ENCODE measurements at regions not wholly inside any gene's neighbourhood (a gene's known extent, or its start where the extent isn't known, plus 50 kb on each side); places are given as distances from the start of the nearest gene placed in this dataset.
A peak's percentile ranks its signal among the peaks of the same experiment; 100 is the strongest.
"Not testable (repeated sequence)": the region's sequence is repeated elsewhere in the genome, so short reads cannot be mapped to it uniquely, and the experiment has no call there.

- Mint-ChIP-seq H3K36me3 (no peaks in the 10 kb centered on the region), H3K27ac (no peak overlapping the region), H3K4me3 (no peak overlapping the region), H3K4me1 (no peaks in the 10 kb centered on the region), H3K9me3 (peaks cover 18% of the 10 kb centered on the region)
- DNase-seq (ENCODE audit: low spot score in 2 of 2) (no peak), ATAC-seq (no peak)
Measured at GRCh38 chr21:27550287-27550686, 583.4 kb upstream of the ADAMTS5 start.

GRCh38 chr21:27548486-27548885 is 581.6 kb upstream of the ADAMTS5 start:
- Mint-ChIP-seq H3K36me3 (no peaks in the 10 kb centered on the region), H3K4me1 (no peaks in the 10 kb centered on the region), H3K4me3 (no peak overlapping the region), H3K27ac (no peak overlapping the region), H3K9me3 (peaks cover 15% of the 10 kb centered on the region)
- DNase-seq (ENCODE audit: low spot score in 2 of 2) (no peak), ATAC-seq (no peak)

- no peaks in the 10 kb centered on the region for H3K36me3 Mint-ChIP-seq
- no peak overlapping the region for H3K4me3 Mint-ChIP-seq
- H3K4me1 Mint-ChIP-seq, result no peaks in the 10 kb centered on the region
- no peak for DNase-seq (ENCODE audit: low spot score in 2 of 2)
- ATAC-seq, result no peak
- H3K9me3 Mint-ChIP-seq, result peaks cover 13% of the 10 kb centered on the region
- H3K27ac Mint-ChIP-seq, result no peak overlapping the region
Measured at GRCh38 chr21:27545754-27546349, 579.0 kb upstream of the ADAMTS5 start.

- not testable (repeated sequence) for ATAC-seq; H3K4me1 Mint-ChIP-seq; DNase-seq (ENCODE audit: low spot score in 2 of 2); H3K36me3 Mint-ChIP-seq; H3K9me3 Mint-ChIP-seq; H3K27ac Mint-ChIP-seq; H3K4me3 Mint-ChIP-seq
Measured at GRCh38 chr21:27542126-27542525, 575.2 kb upstream of the ADAMTS5 start.

DNA sequence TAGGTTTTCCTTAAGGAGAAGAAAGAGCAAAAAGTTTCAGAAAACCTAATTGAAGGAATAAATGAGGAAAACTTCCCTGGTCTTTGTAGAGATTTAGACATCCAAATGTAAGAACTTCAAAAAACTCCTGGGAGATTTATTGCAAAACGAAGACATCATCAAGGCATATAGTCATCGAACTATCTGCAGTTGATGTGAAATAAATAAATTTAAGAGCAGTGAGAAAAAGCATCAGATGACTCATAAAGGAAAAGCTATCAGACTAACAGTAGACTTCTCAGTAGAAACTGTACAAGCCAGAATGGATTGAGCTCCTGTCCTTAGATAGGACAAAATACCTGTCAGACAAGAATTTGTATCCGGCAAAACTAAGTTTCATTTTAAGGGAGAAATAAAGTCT is 569.4 kb upstream of the ADAMTS5 start:
- H3K9me3 Mint-ChIP-seq, result peaks cover 6% of the 10 kb centered on the region
- H3K27ac Mint-ChIP-seq, result no peak overlapping the region
- H3K4me1 Mint-ChIP-seq, result no peaks in the 10 kb centered on the region
- no peak overlapping the region for H3K4me3 Mint-ChIP-seq
- ATAC-seq (no peak), DNase-seq (ENCODE audit: low spot score in 2 of 2) (no peak)
- no peaks in the 10 kb centered on the region for H3K36me3 Mint-ChIP-seq

DNA sequence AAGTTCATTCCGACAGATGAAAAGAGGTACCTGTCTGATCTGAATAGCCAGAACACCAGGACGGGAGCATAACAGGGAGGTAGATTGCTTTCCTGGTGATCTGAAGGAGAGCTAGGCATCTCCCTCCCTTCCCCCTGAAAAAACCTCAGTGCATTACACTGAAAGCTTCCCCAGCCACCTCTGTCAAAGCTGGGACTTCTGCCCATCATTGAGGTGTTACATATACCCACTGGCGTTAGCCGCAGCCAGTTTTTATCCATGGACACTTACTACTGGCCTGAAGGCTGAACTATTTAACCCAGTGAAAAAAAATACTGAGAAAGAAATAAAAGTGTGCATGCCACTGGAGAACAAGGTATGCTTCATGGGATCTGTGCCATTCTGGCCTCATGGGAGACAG is 568.3 kb upstream of the ADAMTS5 start:
- ATAC-seq (no peak), DNase-seq (ENCODE audit: low spot score in 2 of 2) (no peak)
- Mint-ChIP-seq H3K36me3 (no peaks in the 10 kb centered on the region), H3K4me1 (no peaks in the 10 kb centered on the region), H3K27ac (no peak overlapping the region), H3K4me3 (no peak overlapping the region), H3K9me3 (peaks cover 3% of the 10 kb centered on the region)

DNA sequence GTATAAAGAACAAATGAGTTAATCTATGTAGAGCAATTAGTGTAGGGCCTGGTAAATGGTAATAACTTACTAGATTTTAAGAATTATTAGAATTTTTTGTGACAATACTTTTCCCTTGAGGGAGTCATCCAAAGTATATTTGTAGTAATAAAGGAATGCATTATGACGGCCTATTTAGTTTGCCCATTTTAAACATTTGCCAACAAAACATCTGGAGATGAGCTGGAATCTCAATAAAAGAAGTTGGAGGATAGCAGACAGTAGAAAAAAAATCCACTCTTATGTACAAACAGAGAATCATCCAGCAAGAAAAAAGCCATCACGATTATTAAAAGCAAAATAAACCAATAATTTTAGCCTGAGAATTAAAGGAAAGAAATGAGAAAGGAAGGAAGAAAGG is 567.3 kb upstream of the ADAMTS5 start:
- no peak for DNase-seq (ENCODE audit: low spot score in 2 of 2)
- Mint-ChIP-seq H3K9me3 (peaks cover 5% of the 10 kb centered on the region), H3K4me3 (no peak overlapping the region), H3K4me1 (no peaks in the 10 kb centered on the region), H3K27ac (no peak overlapping the region), H3K36me3 (no peaks in the 10 kb centered on the region)
- ATAC-seq, result no peak

DNA sequence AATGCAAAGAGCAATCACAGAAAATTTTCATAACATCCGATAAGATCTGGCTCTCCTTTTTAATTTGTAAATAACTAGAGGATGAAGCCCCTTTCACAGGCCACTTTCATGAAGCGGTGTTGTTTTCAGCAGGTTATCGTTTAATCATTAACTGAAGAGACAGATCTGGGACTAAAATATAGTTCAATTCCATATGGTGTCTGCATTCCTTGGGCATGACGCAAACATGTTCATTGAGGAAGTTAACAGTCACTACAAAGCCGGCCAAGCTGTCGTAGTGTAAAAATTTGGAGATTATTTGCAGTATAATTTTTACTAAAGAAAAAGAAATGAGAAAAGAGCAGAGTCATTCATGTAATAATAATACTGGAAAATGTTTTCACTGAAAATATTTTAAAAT is 565.2 kb upstream of the ADAMTS5 start:
- no peak for DNase-seq (ENCODE audit: low spot score in 2 of 2)
- no peak overlapping the region for H3K27ac Mint-ChIP-seq
- H3K4me1 Mint-ChIP-seq, result no peaks in the 10 kb centered on the region
- H3K36me3 Mint-ChIP-seq, result no peaks in the 10 kb centered on the region
- peaks cover 14% of the 10 kb centered on the region for H3K9me3 Mint-ChIP-seq
- no peak overlapping the region for H3K4me3 Mint-ChIP-seq
- ATAC-seq, result no peak

- Mint-ChIP-seq H3K9me3 (peaks cover 18% of the 10 kb centered on the region), H3K27ac (no peak overlapping the region), H3K4me3 (no peak overlapping the region), H3K36me3 (no peaks in the 10 kb centered on the region), H3K4me1 (no peaks in the 10 kb centered on the region)
- DNase-seq (ENCODE audit: low spot score in 2 of 2), result no peak
- ATAC-seq, result no peak
Measured at GRCh38 chr21:27528697-27529096, 561.8 kb upstream of the ADAMTS5 start.

GRCh38 chr21:27526451-27526850 is 559.6 kb upstream of the ADAMTS5 start:
- ATAC-seq, result no peak
- Mint-ChIP-seq H3K36me3 (no peaks in the 10 kb centered on the region), H3K9me3 (peaks cover 18% of the 10 kb centered on the region), H3K4me1 (no peaks in the 10 kb centered on the region), H3K4me3 (no peak overlapping the region), H3K27ac (no peak overlapping the region)
- DNase-seq (ENCODE audit: low spot score in 2 of 2), result no peak

GRCh38 chr21:27525780-27526179 is 558.9 kb upstream of the ADAMTS5 start:
- H3K4me3 Mint-ChIP-seq, result no peak overlapping the region
- DNase-seq (ENCODE audit: low spot score in 2 of 2) (no peak), ATAC-seq (no peak)
- no peaks in the 10 kb centered on the region for H3K36me3 Mint-ChIP-seq
- H3K9me3 Mint-ChIP-seq, result peaks cover 18% of the 10 kb centered on the region
- H3K27ac Mint-ChIP-seq, result no peak overlapping the region
- H3K4me1 Mint-ChIP-seq, result no peaks in the 10 kb centered on the region

DNA sequence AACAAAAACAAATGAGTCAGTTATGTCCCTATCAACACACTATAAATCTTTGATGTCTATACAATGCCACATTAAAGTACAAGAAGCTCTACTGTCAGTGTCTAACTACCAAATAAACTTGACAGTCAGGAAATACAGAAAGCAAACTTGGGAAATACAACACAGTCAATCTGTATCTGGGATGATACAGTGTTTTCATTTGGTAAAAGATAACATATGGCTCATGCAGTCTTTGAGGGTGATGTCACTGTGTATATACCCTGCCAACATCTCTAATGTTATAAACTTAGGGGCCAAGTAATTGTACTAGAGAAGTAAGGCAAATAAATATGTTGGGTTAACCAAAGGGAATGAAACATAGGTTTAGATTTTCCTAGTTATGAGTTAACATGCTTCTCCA is 552.5 kb upstream of the ADAMTS5 start:
- H3K4me3 Mint-ChIP-seq, result no peak overlapping the region
- peaks cover 8% of the 10 kb centered on the region for H3K9me3 Mint-ChIP-seq
- H3K27ac Mint-ChIP-seq, result no peak overlapping the region
- no peak for DNase-seq (ENCODE audit: low spot score in 2 of 2)
- ATAC-seq, result no peak
- H3K36me3 Mint-ChIP-seq, result no peaks in the 10 kb centered on the region
- H3K4me1 Mint-ChIP-seq, result no peaks in the 10 kb centered on the region

GRCh38 chr21:27517177-27517576 is 550.3 kb upstream of the ADAMTS5 start:
- H3K4me1 Mint-ChIP-seq; H3K9me3 Mint-ChIP-seq; H3K27ac Mint-ChIP-seq; ATAC-seq; H3K4me3 Mint-ChIP-seq; H3K36me3 Mint-ChIP-seq; DNase-seq (ENCODE audit: low spot score in 2 of 2): not testable (repeated sequence)

- Mint-ChIP-seq H3K36me3 (no peaks in the 10 kb centered on the region), H3K27ac (no peak overlapping the region), H3K4me1 (no peaks in the 10 kb centered on the region), H3K4me3 (no peak overlapping the region), H3K9me3 (peaks cover 15% of the 10 kb centered on the region)
- no peak for DNase-seq (ENCODE audit: low spot score in 2 of 2)
- ATAC-seq, result no peak
Measured at GRCh38 chr21:27515676-27516075, 548.8 kb upstream of the ADAMTS5 start.

DNA sequence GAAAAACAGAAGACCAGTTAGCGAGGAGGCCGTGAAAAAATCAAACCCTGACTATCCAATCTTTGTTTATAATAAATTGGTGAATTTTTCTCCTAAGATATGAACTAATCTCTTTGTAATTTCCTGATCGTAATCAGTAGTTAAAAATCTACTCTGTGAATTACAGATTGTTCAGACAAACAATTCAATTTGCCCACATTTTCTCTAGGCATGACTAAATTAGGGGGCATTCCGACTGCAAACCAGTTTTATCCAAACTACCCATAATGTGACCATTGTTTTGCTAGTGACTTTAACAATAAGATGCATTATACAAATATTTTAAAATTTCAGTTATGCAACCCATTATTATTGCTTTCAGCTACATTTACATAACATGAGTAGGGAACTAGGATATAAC is 546.9 kb upstream of the ADAMTS5 start:
- no peaks in the 10 kb centered on the region for H3K4me1 Mint-ChIP-seq
- H3K36me3 Mint-ChIP-seq, result no peaks in the 10 kb centered on the region

DNA sequence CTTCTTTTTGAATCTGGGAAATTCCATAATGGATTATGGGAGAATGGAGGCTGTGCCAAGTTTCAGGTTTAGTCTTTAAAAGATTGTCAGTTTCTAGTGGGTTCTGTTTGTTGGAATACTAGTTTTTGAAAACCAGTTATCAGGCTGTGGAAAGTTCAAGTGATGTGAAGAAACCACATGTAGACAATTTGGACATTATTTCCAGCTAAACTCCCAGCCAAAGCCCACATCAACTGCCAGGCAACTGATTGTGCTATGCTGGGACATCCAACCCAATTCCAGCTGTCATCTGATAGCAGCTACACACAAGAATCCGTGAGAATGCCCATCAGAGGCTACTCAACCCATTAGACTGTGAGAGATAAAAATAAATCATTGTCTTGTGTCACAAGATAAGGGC is 546.1 kb upstream of the ADAMTS5 start:
- DNase-seq (ENCODE audit: low spot score in 2 of 2) (no peak), ATAC-seq (no peak)
- Mint-ChIP-seq H3K27ac (no peak overlapping the region), H3K9me3 (peaks cover 15% of the 10 kb centered on the region), H3K36me3 (no peaks in the 10 kb centered on the region), H3K4me3 (no peak overlapping the region), H3K4me1 (no peaks in the 10 kb centered on the region)

More for the DNA sequence above, 546.9 kb upstream of the ADAMTS5 start:
- Mint-ChIP-seq H3K27ac (no peak overlapping the region), H3K4me3 (no peak overlapping the region), H3K9me3 (peaks cover 15% of the 10 kb centered on the region)
- DNase-seq (ENCODE audit: low spot score in 2 of 2) (no peak), ATAC-seq (no peak)

DNA sequence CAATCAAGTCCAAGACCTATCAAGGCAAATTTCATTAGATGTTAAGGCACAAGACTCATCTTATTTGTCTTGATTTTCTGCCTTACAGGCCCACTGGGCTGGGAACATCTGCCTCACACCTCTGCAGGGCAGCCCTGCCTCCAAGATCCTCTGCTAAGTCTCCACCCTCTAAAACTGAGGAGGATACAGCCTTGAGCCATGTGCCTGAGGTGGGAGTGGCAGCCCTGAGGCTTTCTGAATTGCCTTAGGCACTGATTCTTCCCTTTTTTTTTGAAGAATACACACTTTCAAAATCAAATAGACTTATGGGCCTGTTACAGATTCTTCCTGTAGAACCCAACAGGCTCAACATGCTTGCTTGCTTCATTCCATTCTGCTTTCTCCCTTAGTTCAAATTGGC is 544.3 kb upstream of the ADAMTS5 start:
- peak; percentile 44 for ATAC-seq
- no peak overlapping the region for H3K27ac Mint-ChIP-seq
- no peaks in the 10 kb centered on the region for H3K4me1 Mint-ChIP-seq
- no peak for DNase-seq (ENCODE audit: low spot score in 2 of 2)
- peaks cover 7% of the 10 kb centered on the region for H3K9me3 Mint-ChIP-seq
- no peak overlapping the region for H3K4me3 Mint-ChIP-seq
- no peaks in the 10 kb centered on the region for H3K36me3 Mint-ChIP-seq
